ENCODE measurements at regions not wholly inside any gene's neighbourhood (a gene's known extent, or its start where the extent isn't known, plus 50 kb on each side); places are given as distances from the start of the nearest gene placed in this dataset.
"Not testable (repeated sequence)": the region's sequence is repeated elsewhere in the genome, so short reads cannot be mapped to it uniquely, and the experiment has no call there.

- DNase-seq = no peak
Observed at GRCh38 chr16:49940464-49941224, 84.4 kb upstream of the CNEP1R1 start.

GRCh38 chr16:49944221-49944620 lies 80.8 kb upstream of the CNEP1R1 start:
- DNase-seq = no peak

GRCh38 chr16:49947907-49948678 lies 76.9 kb upstream of the CNEP1R1 start:
- no peak for DNase-seq

- DNase-seq = no peak
Observed at GRCh38 chr16:49951574-49952195, 73.3 kb upstream of the CNEP1R1 start.

GRCh38 chr16:49952386-49952785 lies 72.6 kb upstream of the CNEP1R1 start:
- no peak for DNase-seq

- DNase-seq = no peak
Observed at GRCh38 chr16:49953090-49953489, 71.9 kb upstream of the CNEP1R1 start.

- DNase-seq = no peak
Observed at GRCh38 chr16:49955858-49956257, 69.2 kb upstream of the CNEP1R1 start.

- DNase-seq = no peak
Observed at GRCh38 chr16:49956915-49957314, 68.1 kb upstream of the CNEP1R1 start.

- no peak for DNase-seq
Observed at GRCh38 chr16:49958448-49958847, 66.6 kb upstream of the CNEP1R1 start.

- DNase-seq = no peak
Observed at GRCh38 chr16:49959552-49960277, 65.3 kb upstream of the CNEP1R1 start.

- no peak for DNase-seq
Observed at GRCh38 chr16:49961089-49961488, 63.9 kb upstream of the CNEP1R1 start.

GRCh38 chr16:49962566-49962965 lies 62.5 kb upstream of the CNEP1R1 start:
- not testable (repeated sequence) for DNase-seq

GRCh38 chr16:49964316-49964715 lies 60.7 kb upstream of the CNEP1R1 start:
- DNase-seq = no peak

- DNase-seq = no peak
Observed at GRCh38 chr16:49964973-49965372, 60.1 kb upstream of the CNEP1R1 start.

- no peak for DNase-seq
Observed at GRCh38 chr16:49967012-49967559, 57.9 kb upstream of the CNEP1R1 start.

GRCh38 chr16:49969091-49970030 lies 55.7 kb upstream of the CNEP1R1 start:
- DNase-seq = no peak

- no peak for DNase-seq
Observed at GRCh38 chr16:49970797-49971431, 54.1 kb upstream of the CNEP1R1 start.

GRCh38 chr16:49972280-49972679 lies 52.7 kb upstream of the CNEP1R1 start:
- DNase-seq = no peak

GRCh38 chr16:49972961-49973360 lies 52.1 kb upstream of the CNEP1R1 start:
- no peak for DNase-seq
